ENCODE measurements at regions not wholly inside any gene's neighbourhood (a gene's known extent, or its start where the extent isn't known, plus 50 kb on each side); places are given as distances from the start of the nearest gene placed in this dataset.

- intact Hi-C loops (cut with DNase I), result no loop called here
- 97% methylated on average over 2 of the region's 2 CpGs for WGBS, 2 donors
Observed at GRCh38 chr9:88230612-88231011, 92.3 kb upstream of the SPATA31C2 start.

DNA sequence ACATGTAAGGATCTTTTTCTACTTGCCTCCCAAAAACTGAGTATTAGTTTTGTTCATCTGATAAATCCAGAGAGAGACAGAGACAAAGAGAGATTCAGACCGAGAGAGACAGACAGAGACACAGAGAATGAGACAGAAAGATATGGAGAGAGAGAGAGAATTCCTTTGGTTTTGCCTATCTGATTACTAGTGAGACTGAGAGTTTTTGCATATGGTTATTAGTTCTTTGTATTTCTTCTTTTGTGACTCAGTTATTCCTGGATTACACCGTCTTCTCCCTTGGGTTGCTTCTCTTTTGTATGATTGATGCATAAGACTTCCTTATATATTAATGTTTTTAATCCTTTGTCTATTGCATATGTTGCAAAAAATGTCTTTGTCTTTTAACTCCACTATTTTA is 91.2 kb upstream of the SPATA31C2 start:
- H3K9me3 ChIP-seq, result no peaks in the 10 kb centered on the region
- no peak overlapping the region for H3K27ac ChIP-seq
- no peak for TF ChIP-seq POLR2A (IDR thresholded peaks at IDR 0.05)
- TF ChIP-seq, protein P1, sequence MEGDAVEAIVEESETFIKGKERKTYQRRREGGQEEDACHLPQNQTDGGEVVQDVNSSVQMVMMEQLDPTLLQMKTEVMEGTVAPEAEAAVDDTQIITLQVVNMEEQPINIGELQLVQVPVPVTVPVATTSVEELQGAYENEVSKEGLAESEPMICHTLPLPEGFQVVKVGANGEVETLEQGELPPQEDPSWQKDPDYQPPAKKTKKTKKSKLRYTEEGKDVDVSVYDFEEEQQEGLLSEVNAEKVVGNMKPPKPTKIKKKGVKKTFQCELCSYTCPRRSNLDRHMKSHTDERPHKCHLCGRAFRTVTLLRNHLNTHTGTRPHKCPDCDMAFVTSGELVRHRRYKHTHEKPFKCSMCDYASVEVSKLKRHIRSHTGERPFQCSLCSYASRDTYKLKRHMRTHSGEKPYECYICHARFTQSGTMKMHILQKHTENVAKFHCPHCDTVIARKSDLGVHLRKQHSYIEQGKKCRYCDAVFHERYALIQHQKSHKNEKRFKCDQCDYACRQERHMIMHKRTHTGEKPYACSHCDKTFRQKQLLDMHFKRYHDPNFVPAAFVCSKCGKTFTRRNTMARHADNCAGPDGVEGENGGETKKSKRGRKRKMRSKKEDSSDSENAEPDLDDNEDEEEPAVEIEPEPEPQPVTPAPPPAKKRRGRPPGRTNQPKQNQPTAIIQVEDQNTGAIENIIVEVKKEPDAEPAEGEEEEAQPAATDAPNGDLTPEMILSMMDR (IDR thresholded peaks at IDR 0.05), result no peak
- no peaks in the 10 kb centered on the region for H3K27me3 ChIP-seq
- no peaks in the 10 kb centered on the region for H3K4me1 ChIP-seq
- no peak for DNase-seq
- no peak overlapping the region for H3K4me3 ChIP-seq (replicated peaks in 1 of 3)
- 69 to 91% methylated on average over 2 of the region's 2 CpGs for WGBS, 2 donors
- H3K36me3 ChIP-seq, result no peaks in the 10 kb centered on the region
- intact Hi-C loops (cut with DNase I), result no loop called here

More at GRCh38 chr9:88230612-88231011, 92.3 kb upstream of the SPATA31C2 start:
- DNase-seq, result no peak
- H3K27me3 ChIP-seq, result no peaks in the 10 kb centered on the region
- no peak for TF ChIP-seq POLR2A (IDR thresholded peaks at IDR 0.05)
- TF ChIP-seq, protein P1 (IDR thresholded peaks at IDR 0.05), result no peak
- no peaks in the 10 kb centered on the region for H3K9me3 ChIP-seq
- no peak overlapping the region for H3K27ac ChIP-seq
- H3K4me1 ChIP-seq, result no peaks in the 10 kb centered on the region
- H3K36me3 ChIP-seq, result no peaks in the 10 kb centered on the region
- no peak overlapping the region for H3K4me3 ChIP-seq (replicated peaks in 1 of 3)

GRCh38 chr9:88224938-88225337 is 86.7 kb upstream of the SPATA31C2 start:
- intact Hi-C loops (cut with DNase I), result no loop called here

GRCh38 chr9:88221105-88221504 is 82.8 kb upstream of the SPATA31C2 start:
- H3K36me3 ChIP-seq, result no peaks in the 10 kb centered on the region
- no peaks in the 10 kb centered on the region for H3K27me3 ChIP-seq
- no peak overlapping the region for H3K27ac ChIP-seq
- H3K9me3 ChIP-seq, result no peaks in the 10 kb centered on the region
- intact Hi-C loops (cut with DNase I), result no loop called here
- H3K4me1 ChIP-seq, result no peaks in the 10 kb centered on the region
- TF ChIP-seq POLR2A (IDR thresholded peaks at IDR 0.05), result no peak
- 42 to 44% methylated on average over 7 of the region's 7 CpGs for WGBS, 2 donors
- no peak for DNase-seq
- H3K4me3 ChIP-seq (replicated peaks in 1 of 3), result no peak overlapping the region

More at GRCh38 chr9:88224938-88225337, 86.7 kb upstream of the SPATA31C2 start:
- Histone ChIP-seq H3K36me3 (no peaks in the 10 kb centered on the region), H3K27me3 (no peaks in the 10 kb centered on the region), H3K27ac (no peak overlapping the region), H3K9me3 (no peaks in the 10 kb centered on the region), H3K4me1 (no peaks in the 10 kb centered on the region), H3K4me3 (replicated peaks in 1 of 3) (no peak overlapping the region)
- no peak for DNase-seq
- WGBS, 2 donors, result 74 to 83% methylated on average over 6 of the region's 6 CpGs
- TF ChIP-seq, protein P1 (IDR thresholded peaks at IDR 0.05), result no peak

DNA sequence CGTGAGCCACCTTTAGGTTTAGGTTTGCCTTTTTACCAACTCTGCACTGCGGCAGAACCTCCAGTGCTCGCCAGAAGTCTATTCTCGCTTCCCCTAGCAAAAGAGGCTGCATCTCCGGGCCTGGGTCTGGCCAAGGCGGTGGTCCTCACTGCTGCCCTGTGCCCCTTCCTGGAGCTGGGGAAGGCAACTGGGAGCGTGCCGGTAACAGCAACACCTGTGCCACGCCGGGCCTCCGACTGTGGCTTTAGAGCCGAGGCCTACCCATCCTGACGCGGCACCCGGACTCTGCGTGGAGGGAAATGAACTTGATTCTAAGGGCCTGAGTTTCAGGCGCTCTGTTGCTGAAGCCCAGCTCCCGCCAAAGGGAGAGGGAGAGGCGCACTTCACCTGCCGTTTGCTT is 82.4 kb upstream of the SPATA31C2 start:
- intact Hi-C loops (cut with DNase I), result no loop called here
- Histone ChIP-seq H3K36me3 (no peaks in the 10 kb centered on the region), H3K4me3 (replicated peaks in 1 of 3) (no peak overlapping the region), H3K9me3 (no peaks in the 10 kb centered on the region), H3K27me3 (no peaks in the 10 kb centered on the region), H3K4me1 (no peaks in the 10 kb centered on the region), H3K27ac (no peak overlapping the region)
- no peak for TF ChIP-seq POLR2A (IDR thresholded peaks at IDR 0.05)
- TF ChIP-seq, protein P1 (IDR thresholded peaks at IDR 0.05), result no peak
- 89 to 90% methylated on average over 15 to 18 of the region's 20 CpGs for WGBS, 2 donors
- DNase-seq, result no peak

- H3K4me3 ChIP-seq (replicated peaks in 1 of 3), result no peak overlapping the region
- 60 to 73% methylated on average over 4 of the region's 4 CpGs for WGBS, 2 donors
- no peaks in the 10 kb centered on the region for H3K36me3 ChIP-seq
- H3K9me3 ChIP-seq, result no peaks in the 10 kb centered on the region
- no peak for DNase-seq
- H3K27me3 ChIP-seq, result no peaks in the 10 kb centered on the region
- no peak overlapping the region for H3K27ac ChIP-seq
- intact Hi-C loops (cut with DNase I), result no loop called here
- no peaks in the 10 kb centered on the region for H3K4me1 ChIP-seq
- TF ChIP-seq, protein P1 (IDR thresholded peaks at IDR 0.05), result no peak
- TF ChIP-seq POLR2A (IDR thresholded peaks at IDR 0.05), result no peak
Observed at GRCh38 chr9:88219601-88220000, 81.3 kb upstream of the SPATA31C2 start.

All from thyroid gland (tissue), 4 donors.